GM06990 (cell line): ENCODE measurements at regions not wholly inside any gene's neighbourhood (a gene's known extent, or its start where the extent isn't known, plus 50 kb on each side); places are given as distances from the start of the nearest gene placed in this dataset.

Source experiments
- DNase-seq: peaks from one replicate; pipeline ENCODE4 v3.0.0-alpha.2; 2011; ENCODE audit not compliant: insufficient read length; ENCODE audit errors: extremely low read depth
- H3K27me3 ChIP-seq: replicated peaks from 2 replicates; pipeline ENCODE4 v1.6.0; 2011; ENCODE audit warnings: low read length; ENCODE audit not compliant: control insufficient read depth, insufficient read depth
- H3K36me3 ChIP-seq: 2 replicates; pipeline ENCODE4 v1.5.1; 2011; ENCODE audit warnings: low read length; ENCODE audit not compliant: control insufficient read depth, insufficient read depth
- H3K4me3 ChIP-seq: replicated peaks from 2 replicates; pipeline ENCODE4 v1.5.1; 2011; ENCODE audit warnings: low read depth, mild to moderate bottlenecking, control low read depth, low read length
- TF ChIP-seq, protein P1 (sequence below): IDR thresholded peaks from 2 replicates; pipeline ENCODE4 v1.5.1; 2011; ENCODE audit warnings: low read length, control low read depth, mild to moderate bottlenecking, inconsistent platforms; ENCODE audit not compliant: insufficient read depth, poor library complexity, severe bottlenecking

- no peaks in the 10 kb centered on the region for H3K36me3 ChIP-seq
- H3K4me3 ChIP-seq = no peak overlapping the region
- TF ChIP-seq, protein P1, sequence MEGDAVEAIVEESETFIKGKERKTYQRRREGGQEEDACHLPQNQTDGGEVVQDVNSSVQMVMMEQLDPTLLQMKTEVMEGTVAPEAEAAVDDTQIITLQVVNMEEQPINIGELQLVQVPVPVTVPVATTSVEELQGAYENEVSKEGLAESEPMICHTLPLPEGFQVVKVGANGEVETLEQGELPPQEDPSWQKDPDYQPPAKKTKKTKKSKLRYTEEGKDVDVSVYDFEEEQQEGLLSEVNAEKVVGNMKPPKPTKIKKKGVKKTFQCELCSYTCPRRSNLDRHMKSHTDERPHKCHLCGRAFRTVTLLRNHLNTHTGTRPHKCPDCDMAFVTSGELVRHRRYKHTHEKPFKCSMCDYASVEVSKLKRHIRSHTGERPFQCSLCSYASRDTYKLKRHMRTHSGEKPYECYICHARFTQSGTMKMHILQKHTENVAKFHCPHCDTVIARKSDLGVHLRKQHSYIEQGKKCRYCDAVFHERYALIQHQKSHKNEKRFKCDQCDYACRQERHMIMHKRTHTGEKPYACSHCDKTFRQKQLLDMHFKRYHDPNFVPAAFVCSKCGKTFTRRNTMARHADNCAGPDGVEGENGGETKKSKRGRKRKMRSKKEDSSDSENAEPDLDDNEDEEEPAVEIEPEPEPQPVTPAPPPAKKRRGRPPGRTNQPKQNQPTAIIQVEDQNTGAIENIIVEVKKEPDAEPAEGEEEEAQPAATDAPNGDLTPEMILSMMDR = no peak
- DNase-seq = no peak
- no peaks in the 10 kb centered on the region for H3K27me3 ChIP-seq
These were observed 77.8 kb upstream of the KCNH7 start for GRCh38 chr2:162916286-162916801.

GRCh38 chr2:162915858-162916257, 77.3 kb upstream of the KCNH7 start:
- H3K27me3 ChIP-seq = no peaks in the 10 kb centered on the region
- no peak overlapping the region for H3K4me3 ChIP-seq
- no peak for DNase-seq
- no peaks in the 10 kb centered on the region for H3K36me3 ChIP-seq
- TF ChIP-seq, protein P1 = no peak

DNA sequence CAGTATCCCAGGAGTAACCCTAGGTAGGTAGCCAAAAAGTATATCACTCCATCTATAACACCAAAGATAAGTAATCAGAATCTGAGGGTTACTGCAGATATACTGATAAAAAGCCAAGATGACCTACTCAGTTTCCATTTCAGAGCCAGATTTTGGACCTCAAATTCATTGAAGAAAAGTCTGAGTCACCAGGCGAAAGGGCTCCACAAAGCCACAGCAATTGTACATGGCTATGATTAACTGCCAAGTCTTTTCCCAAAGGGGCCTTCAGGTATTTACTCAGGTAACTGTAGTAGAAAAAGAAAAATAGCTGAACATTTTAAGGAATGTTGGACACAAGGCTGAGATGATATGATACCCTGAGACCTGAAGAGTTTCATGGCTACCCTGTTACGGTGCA, 75.6 kb upstream of the KCNH7 start:
- no peak for DNase-seq
- Histone ChIP-seq H3K27me3 (no peaks in the 10 kb centered on the region), H3K4me3 (no peak overlapping the region), H3K36me3 (no peaks in the 10 kb centered on the region)
- TF ChIP-seq, protein P1 = no peak

- H3K36me3 ChIP-seq = no peaks in the 10 kb centered on the region
- TF ChIP-seq, protein P1 = no peak
- H3K27me3 ChIP-seq = no peaks in the 10 kb centered on the region
- no peak for DNase-seq
- no peak overlapping the region for H3K4me3 ChIP-seq
These were observed 74.2 kb upstream of the KCNH7 start for GRCh38 chr2:162912787-162913186.

DNA sequence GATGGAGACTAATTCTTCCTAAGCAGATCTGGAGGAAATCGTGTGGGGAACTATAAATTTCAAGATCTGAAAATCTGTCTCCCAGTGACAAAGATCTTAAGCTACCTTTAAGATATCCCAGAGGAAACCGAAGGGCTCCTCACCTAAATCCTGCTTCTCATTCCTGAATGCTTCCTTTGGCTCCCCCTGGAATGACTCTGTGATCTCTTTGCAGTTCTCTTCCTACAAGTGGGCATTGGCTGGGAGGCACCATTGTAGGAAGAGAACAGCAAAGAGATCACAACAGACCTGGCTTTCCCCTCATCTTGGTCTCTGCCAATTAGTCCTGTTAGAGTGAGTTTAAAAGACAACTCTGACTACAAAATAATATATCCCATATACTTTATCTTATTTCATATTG, 70.0 kb upstream of the KCNH7 start:
- no peaks in the 10 kb centered on the region for H3K27me3 ChIP-seq
- H3K36me3 ChIP-seq = no peaks in the 10 kb centered on the region
- no peak overlapping the region for H3K4me3 ChIP-seq
- TF ChIP-seq, protein P1 = no peak
- DNase-seq = no peak

DNA sequence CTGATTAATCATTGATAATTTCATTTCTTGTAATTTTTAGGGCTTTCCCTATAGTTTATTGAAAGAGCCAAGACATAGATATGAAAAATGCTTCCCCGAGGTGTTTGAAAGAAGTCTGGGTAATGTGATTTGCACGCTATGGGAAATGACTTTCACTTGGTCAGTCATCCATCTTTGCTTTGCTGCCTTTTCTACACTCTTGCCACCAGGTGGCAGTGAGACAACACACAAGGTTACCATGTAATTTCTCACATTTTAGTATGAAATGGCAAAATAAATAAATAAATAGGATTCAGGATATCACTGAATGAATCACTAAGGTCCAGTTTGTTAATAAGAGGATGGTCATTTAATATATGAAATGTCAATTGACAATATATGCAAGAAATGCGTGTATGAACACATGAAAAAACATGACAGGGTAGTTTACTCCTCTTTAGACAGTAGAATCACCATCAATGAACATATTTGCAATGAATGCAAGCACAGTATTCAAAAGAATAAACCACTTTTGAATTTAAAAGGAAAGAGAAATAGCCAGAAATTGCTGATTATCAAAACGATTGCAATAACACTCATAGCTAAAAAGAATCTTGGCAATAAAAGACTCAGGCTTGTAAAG, 52.2 kb upstream of the KCNH7 start:
- H3K36me3 ChIP-seq = no peaks in the 10 kb centered on the region
- TF ChIP-seq, protein P1 = peak; percentile 77
- DNase-seq = no peak
- no peak overlapping the region for H3K4me3 ChIP-seq
- no peaks in the 10 kb centered on the region for H3K27me3 ChIP-seq
